ENCODE measurements at regions not wholly inside any gene's neighbourhood (a gene's known extent, or its start where the extent isn't known, plus 50 kb on each side); places are given as distances from the start of the nearest gene placed in this dataset.

- no TSS peak for BruUV-seq (replicated peaks)
- POLR2A ChIA-PET (ENCODE audit: unreplicated experiment), result no interaction called here
- in situ Hi-C loops (cut with MboI; ENCODE audit: low sequenced_read_pairs), result no loop called here
- no peaks in the 10 kb centered on the region for H3K4me1 ChIP-seq (ENCODE audit: control insufficient read depth, insufficient read depth, low read length)
- CTCF ChIA-PET, result no interaction called here
- H3K4me2 ChIP-seq (ENCODE audit: low read depth, low read length), result no peak overlapping the region
- no peak overlapping the region for H2AK9ac ChIP-seq (replicated peaks; ENCODE audit: low read depth, low read length, poor library complexity)
- no peak overlapping the region for H3K14ac ChIP-seq (replicated peaks; ENCODE audit: low read depth, low read length)
- H2BK5ac ChIP-seq (ENCODE audit: low read depth, low read length, poor library complexity, severe bottlenecking), result no peak overlapping the region
- WGBS, 2 experiments (ENCODE audit: extremely low coverage in 2 of 2, insufficient read length in 1 of 2), result 10% methylated on average over 2 of the region's 18 CpGs; no CpG with 5 or more reads in 1 of the 2 experiments
- H2AK5ac ChIP-seq (ENCODE audit: low read depth, low read length), result no peak overlapping the region
- H3K4ac ChIP-seq (ENCODE audit: low read depth, low read length), result no peak overlapping the region
- H3K9ac ChIP-seq (ENCODE audit: low read depth, low read length), result no peak overlapping the region
- TF ChIP-seq CHD1 (IDR thresholded peaks at IDR 0.05; ENCODE audit: low read depth, low read length) (no peak), USF2 (IDR thresholded peaks at IDR 0.05; ENCODE audit: low read depth, low read length) (no peak), CTCF (conservative IDR thresholded peaks at IDR 0.05; ENCODE audit: low read depth, low read length) (no peak), SMC3 (IDR thresholded peaks at IDR 0.05; ENCODE audit: low read depth, low read length) (no peak), ELK1 (IDR thresholded peaks at IDR 0.05; ENCODE audit: borderline replicate concordance, low read depth, low read length) (no peak), FOS (IDR thresholded peaks at IDR 0.05; ENCODE audit: low read depth, low read length) (no peak), RCOR1 (IDR thresholded peaks at IDR 0.05; ENCODE audit: insufficient replicate concordance, low read length) (no peak), RAD21 (IDR thresholded peaks at IDR 0.05; ENCODE audit: low read length) (no peak), NFE2L2 (IDR thresholded peaks at IDR 0.05; ENCODE audit: low read depth, low read length) (no peak), POLR2A (IDR thresholded peaks at IDR 0.05; ENCODE audit: low read depth, low read length) (no peak), RFX5 (IDR thresholded peaks at IDR 0.05; ENCODE audit: low read depth, low read length) (no peak), CEBPB (IDR thresholded peaks at IDR 0.05; ENCODE audit: low read depth, low read length) (no peak), BHLHE40 (IDR thresholded peaks at IDR 0.05; ENCODE audit: low read depth, low read length) (no peak)
- no peaks in the 10 kb centered on the region for H3K36me3 ChIP-seq (ENCODE audit: control insufficient read depth, insufficient read depth, low read length)
- H4K91ac ChIP-seq (ENCODE audit: insufficient read depth, low read depth, low read length), result no peak overlapping the region
- no peak overlapping the region for H3K4me3 ChIP-seq (ENCODE audit: insufficient read depth, low read depth, low read length)
- no peaks in the 10 kb centered on the region for H3K9me3 ChIP-seq (ENCODE audit: control insufficient read depth, insufficient read depth, low read length)
- peaks cover 6% of the 10 kb centered on the region for H3K27me3 ChIP-seq (ENCODE audit: control insufficient read depth, insufficient read depth, low read length)
- H2AFZ ChIP-seq (replicated peaks; ENCODE audit: low read length, poor library complexity), result no peak overlapping the region
- H3K79me1 ChIP-seq (ENCODE audit: low read depth in 1 of 2, low read length in 2 of 2), result no peaks in the 10 kb centered on the region
- dilution Hi-C loops (cut with HindIII; ENCODE audit: low sequenced_read_pairs, unreplicated experiment), result no loop called here
- ATAC-seq (ENCODE audit: low read depth), result no peak
- no peak overlapping the region for H3K27ac ChIP-seq (ENCODE audit: insufficient read depth, low read length)
- no peak overlapping the region for H3K23ac ChIP-seq (ENCODE audit: low read depth, low read length)
- no peak overlapping the region for H3K18ac ChIP-seq (ENCODE audit: low read depth, low read length)
- H2BK15ac ChIP-seq (ENCODE audit: low read depth, low read length), result no peak overlapping the region
- no peaks in the 10 kb centered on the region for H3K9me1 ChIP-seq (ENCODE audit: insufficient read depth, low read length)
- no peak for DNase-seq
- H4K5ac ChIP-seq (ENCODE audit: low read depth, low read length), result no peak overlapping the region
- intact Hi-C loops (cut with micrococcal nuclease), result no loop called here
- H2BK20ac ChIP-seq (ENCODE audit: low read depth, low read length), result no peak overlapping the region
- no peak overlapping the region for H2BK120ac ChIP-seq (ENCODE audit: low read depth, low read length)
- H4K8ac ChIP-seq (ENCODE audit: low read depth in 2 of 2, low read length in 2 of 2), result no peak overlapping the region
- no peak overlapping the region for H3K56ac ChIP-seq (ENCODE audit: extremely low read depth, insufficient read depth, low read length)
- no peaks in the 10 kb centered on the region for H4K20me1 ChIP-seq (ENCODE audit: insufficient read depth, low read length)
These were observed 59.0 kb downstream of the GSX1 start for GRCh38 chr13:27851096-27851850.

Measured in IMR-90 (cell line).